GM21515 (cell line): ENCODE measurements at regions not wholly inside any gene's neighbourhood (a gene's known extent, or its start where the extent isn't known, plus 50 kb on each side); places are given as distances from the start of the nearest gene placed in this dataset.

ENCODE experiments used
- ATAC-seq: cut with Tn5 transposase; IDR thresholded peaks from one replicate; pipeline ENCODE4 v1.9.1; 2021; ENCODE audit not compliant: unreplicated experiment

GRCh38 chr13:26456650-26457049 is 100.8 kb upstream of the WASF3 start:
- ATAC-seq, result no peak

GRCh38 chr13:26457212-26457611 is 100.3 kb upstream of the WASF3 start:
- ATAC-seq, result no peak

GRCh38 chr13:26458196-26458749 is 99.2 kb upstream of the WASF3 start:
- no peak for ATAC-seq

GRCh38 chr13:26459276-26460131 is 98.0 kb upstream of the WASF3 start:
- no peak for ATAC-seq

- ATAC-seq, result no peak
Observed at GRCh38 chr13:26460648-26461047, 96.8 kb upstream of the WASF3 start.

- no peak for ATAC-seq
Observed at GRCh38 chr13:26463296-26463695, 94.2 kb upstream of the WASF3 start.

GRCh38 chr13:26463848-26464247 is 93.6 kb upstream of the WASF3 start:
- no peak for ATAC-seq

GRCh38 chr13:26465514-26465913 is 92.0 kb upstream of the WASF3 start:
- no peak for ATAC-seq

GRCh38 chr13:26465954-26466353 is 91.5 kb upstream of the WASF3 start:
- no peak for ATAC-seq

- no peak for ATAC-seq
Observed at GRCh38 chr13:26468265-26468801, 89.2 kb upstream of the WASF3 start.

- no peak for ATAC-seq
Observed at GRCh38 chr13:26469602-26470001, 87.9 kb upstream of the WASF3 start.

- ATAC-seq, result no peak
Observed at GRCh38 chr13:26471807-26472206, 85.7 kb upstream of the WASF3 start.

- no peak for ATAC-seq
Observed at GRCh38 chr13:26473571-26474230, 83.8 kb upstream of the WASF3 start.

GRCh38 chr13:26474286-26474685 is 83.2 kb upstream of the WASF3 start:
- ATAC-seq, result no peak

GRCh38 chr13:26475176-26476110 is 82.0 kb upstream of the WASF3 start:
- ATAC-seq, result no peak

GRCh38 chr13:26476111-26476781 is 81.2 kb upstream of the WASF3 start:
- ATAC-seq, result no peak

- ATAC-seq, result no peak
Observed at GRCh38 chr13:26476782-26477142, 80.7 kb upstream of the WASF3 start.

GRCh38 chr13:26477681-26478080 is 79.8 kb upstream of the WASF3 start:
- ATAC-seq, result no peak

- no peak for ATAC-seq
Observed at GRCh38 chr13:26480246-26480855, 77.1 kb upstream of the WASF3 start.
